HG03520 (cell line): ENCODE measurements at regions not wholly inside any gene's neighbourhood (a gene's known extent, or its start where the extent isn't known, plus 50 kb on each side); places are given as distances from the start of the nearest gene placed in this dataset.

Experiments used
- ATAC-seq: cut with Tn5 transposase; IDR thresholded peaks from one replicate; pipeline ENCODE4 v1.9.1; 2021; ENCODE audit warnings: mild to moderate bottlenecking, moderate library complexity; ENCODE audit not compliant: unreplicated experiment

GRCh38 chr11:116535994-116536393 lies 236.8 kb downstream of the BUD13 start:
- ATAC-seq = no peak

- no peak for ATAC-seq
Measured at GRCh38 chr11:116535120-116535519, 237.7 kb downstream of the BUD13 start.

GRCh38 chr11:116534270-116534975 lies 238.4 kb downstream of the BUD13 start:
- no peak for ATAC-seq

- ATAC-seq = no peak
Measured at GRCh38 chr11:116533186-116533825, 239.5 kb downstream of the BUD13 start.

GRCh38 chr11:116532066-116532465 lies 240.7 kb downstream of the BUD13 start:
- ATAC-seq = no peak

GRCh38 chr11:116530705-116531104 lies 242.1 kb downstream of the BUD13 start:
- no peak for ATAC-seq

- no peak for ATAC-seq
Measured at GRCh38 chr11:116529271-116529670, 243.5 kb downstream of the BUD13 start.

GRCh38 chr11:116527180-116527991 lies 245.4 kb downstream of the BUD13 start:
- no peak for ATAC-seq

- ATAC-seq = no peak
Measured at GRCh38 chr11:116525961-116526495, 246.8 kb downstream of the BUD13 start.

- no peak for ATAC-seq
Measured at GRCh38 chr11:116519499-116519898, 253.3 kb downstream of the BUD13 start.

- no peak for ATAC-seq
Measured at GRCh38 chr11:116518141-116518540, 254.6 kb downstream of the BUD13 start.

- no peak for ATAC-seq
Measured at GRCh38 chr11:116517584-116517983, 255.2 kb downstream of the BUD13 start.

- ATAC-seq = no peak
Measured at GRCh38 chr11:116517077-116517476, 255.7 kb downstream of the BUD13 start.

- no peak for ATAC-seq
Measured at GRCh38 chr11:116515664-116516184, 257.1 kb downstream of the BUD13 start.

- ATAC-seq = no peak
Measured at GRCh38 chr11:116513894-116514293, 258.9 kb downstream of the BUD13 start.

- no peak for ATAC-seq
Measured at GRCh38 chr11:116513278-116513823, 259.4 kb downstream of the BUD13 start.

- ATAC-seq = no peak
Measured at GRCh38 chr11:116512841-116513240, 259.9 kb downstream of the BUD13 start.

- ATAC-seq = no peak
Measured at GRCh38 chr11:116511684-116512083, 261.1 kb downstream of the BUD13 start.

- no peak for ATAC-seq
Measured at GRCh38 chr11:116510886-116511650, 261.7 kb downstream of the BUD13 start.

GRCh38 chr11:116510166-116510565 lies 262.6 kb downstream of the BUD13 start:
- no peak for ATAC-seq
